ENCODE measurements at regions not wholly inside any gene's neighbourhood (a gene's known extent, or its start where the extent isn't known, plus 50 kb on each side); places are given as distances from the start of the nearest gene placed in this dataset.

DNA sequence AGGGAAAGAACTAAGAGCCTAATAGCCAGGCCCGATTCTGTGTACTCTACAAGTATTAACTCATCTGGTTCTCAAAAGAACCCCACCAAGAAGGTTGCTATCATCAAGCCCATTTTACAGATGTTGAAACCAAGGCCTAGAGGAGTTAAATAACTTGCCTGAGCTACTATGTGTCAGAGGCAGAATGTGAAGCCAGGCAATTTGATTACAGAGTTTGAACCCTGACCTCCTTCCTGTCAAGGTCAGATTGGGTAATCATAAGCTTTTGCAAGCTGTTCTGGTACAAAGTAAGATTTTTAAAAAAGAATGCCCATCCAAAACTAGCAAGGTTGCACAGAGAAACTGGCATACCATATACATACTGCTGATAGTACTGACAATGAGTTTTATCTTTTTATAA is 227.1 kb downstream of the HAUS1 start:
- FAIRE-seq (no peak), ATAC-seq (no peak), DNase-seq (ENCODE audit: extremely low read depth in 1 of 4, low spot score in 3 of 4) (no peak)
- H2AFZ ChIP-seq (ENCODE audit: low read depth, low read length) = no peak overlapping the region
- no peaks in the 10 kb centered on the region for H4K20me1 ChIP-seq (replicated peaks; ENCODE audit: control insufficient read depth, insufficient read depth, low read length)
- H3K9ac ChIP-seq (ENCODE audit: insufficient read depth in 1 of 2, low read depth in 2 of 2, low read length in 2 of 2) = no peak overlapping the region
- POLR2A ChIA-PET = no interaction called here
- H3K9me3 ChIP-seq (replicated peaks; ENCODE audit: control insufficient read depth, insufficient read depth, low read depth, low read length) = no peaks in the 10 kb centered on the region
- no peak overlapping the region for H3K4me3 ChIP-seq
- no peaks in the 10 kb centered on the region for H3K36me3 ChIP-seq (ENCODE audit: control insufficient read depth, insufficient read depth, low read length)
- no TSS peak for BruUV-seq (replicated peaks)
- H3K27ac ChIP-seq (ENCODE audit: extremely low read depth, low read depth, low read length) = no peak overlapping the region
- H3K4me1 ChIP-seq (replicated peaks in 1 of 2; ENCODE audit: control insufficient read depth in 2 of 2, insufficient read depth in 2 of 2, low read length in 2 of 2) = no peaks in the 10 kb centered on the region; a peak in 1 of 5 replicates
- 0% methylated on average over 1 of the region's 1 CpG for WGBS (ENCODE audit: insufficient coverage, low coverage, missing lambda C conversion rate)
- no peaks in the 10 kb centered on the region for H3K79me2 ChIP-seq (ENCODE audit: control insufficient read depth, insufficient read depth, low read length)
- in situ Hi-C loops (cut with MboI) = no loop called here
- no peak overlapping the region for H3K4me2 ChIP-seq (ENCODE audit: insufficient read depth, low read length)
- intact Hi-C loops (cut with micrococcal nuclease) = no loop called here
- H3K27me3 ChIP-seq (ENCODE audit: control insufficient read depth in 2 of 2, insufficient read depth in 2 of 2, low read length in 2 of 2) = peaks cover 0 to 25% of the 10 kb centered on the region in 2 experiments; a peak in 3 of 5 replicates
- no peaks in the 10 kb centered on the region for H3K9me1 ChIP-seq (ENCODE audit: control insufficient read depth, insufficient read depth, low read length)
- TF ChIP-seq RBM25 (IDR thresholded peaks at IDR 0.05; ENCODE audit: low read depth, low read length, severe bottlenecking) = peak; percentile 73
- TF ChIP-seq IFI16 (CRISPR knock-in tag; IDR thresholded peaks at IDR 0.05) = no peak
- TF ChIP-seq RBBP5 (IDR thresholded peaks at IDR 0.05; ENCODE audit: borderline replicate concordance, insufficient read depth, low read length, poor library complexity, severe bottlenecking) = no peak
- no peak for TF ChIP-seq RB1 (IDR thresholded peaks at IDR 0.05; ENCODE audit: low read depth)
- CTCF ChIA-PET (ENCODE audit: low intra/inter-chr PET ratio) = no interaction called here

DNA sequence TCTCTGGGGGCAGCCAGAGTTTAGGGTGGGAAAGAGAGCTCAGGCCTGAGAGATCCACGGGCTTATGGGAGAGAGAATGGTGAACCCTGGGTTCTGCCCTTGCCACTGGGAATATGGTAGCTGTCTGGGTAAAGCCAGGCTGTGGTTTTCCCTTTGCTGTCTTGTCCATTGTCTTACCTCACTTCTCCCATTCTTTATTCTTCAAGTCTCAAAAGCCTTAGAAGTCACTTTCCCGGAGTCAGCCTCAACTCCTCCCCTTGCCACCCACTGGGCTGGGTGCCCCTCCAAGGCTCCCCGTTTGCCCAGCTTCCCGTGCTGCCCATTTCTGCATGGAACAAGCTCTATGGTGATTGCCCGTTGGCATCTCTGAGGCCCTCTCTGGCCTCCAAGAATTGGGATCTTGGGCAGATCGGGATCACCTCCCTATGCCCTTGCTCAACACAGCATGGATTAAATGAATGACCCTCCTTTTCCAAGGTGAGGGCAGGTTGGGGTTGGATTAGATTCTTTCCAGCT is 228.2 kb downstream of the HAUS1 start:
- CTCF ChIA-PET (ENCODE audit: low intra/inter-chr PET ratio) = no interaction called here
- no peak for FAIRE-seq
- TF ChIP-seq SIX5 (IDR thresholded peaks at IDR 0.05; ENCODE audit: borderline replicate concordance in 1 of 2, insufficient read depth in 1 of 2, low read depth in 1 of 2, low read length in 2 of 2) (no peak), PRMT5 (CRISPR knock-in tag; IDR thresholded peaks at IDR 0.05) (no peak), ZNF764 (CRISPR knock-in tag; IDR thresholded peaks at IDR 0.05; ENCODE audit: low read depth) (no peak), NR2C2 (CRISPR knock-in tag; IDR thresholded peaks at IDR 0.05) (no peak), NR2C2 (tag; IDR thresholded peaks at IDR 0.05) (no peak)
- TF ChIP-seq, protein P1, sequence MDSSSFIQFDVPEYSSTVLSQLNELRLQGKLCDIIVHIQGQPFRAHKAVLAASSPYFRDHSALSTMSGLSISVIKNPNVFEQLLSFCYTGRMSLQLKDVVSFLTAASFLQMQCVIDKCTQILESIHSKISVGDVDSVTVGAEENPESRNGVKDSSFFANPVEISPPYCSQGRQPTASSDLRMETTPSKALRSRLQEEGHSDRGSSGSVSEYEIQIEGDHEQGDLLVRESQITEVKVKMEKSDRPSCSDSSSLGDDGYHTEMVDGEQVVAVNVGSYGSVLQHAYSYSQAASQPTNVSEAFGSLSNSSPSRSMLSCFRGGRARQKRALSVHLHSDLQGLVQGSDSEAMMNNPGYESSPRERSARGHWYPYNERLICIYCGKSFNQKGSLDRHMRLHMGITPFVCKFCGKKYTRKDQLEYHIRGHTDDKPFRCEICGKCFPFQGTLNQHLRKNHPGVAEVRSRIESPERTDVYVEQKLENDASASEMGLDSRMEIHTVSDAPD (CRISPR knock-in tag; IDR thresholded peaks at IDR 0.05) = no peak
- TF ChIP-seq, protein P2, sequence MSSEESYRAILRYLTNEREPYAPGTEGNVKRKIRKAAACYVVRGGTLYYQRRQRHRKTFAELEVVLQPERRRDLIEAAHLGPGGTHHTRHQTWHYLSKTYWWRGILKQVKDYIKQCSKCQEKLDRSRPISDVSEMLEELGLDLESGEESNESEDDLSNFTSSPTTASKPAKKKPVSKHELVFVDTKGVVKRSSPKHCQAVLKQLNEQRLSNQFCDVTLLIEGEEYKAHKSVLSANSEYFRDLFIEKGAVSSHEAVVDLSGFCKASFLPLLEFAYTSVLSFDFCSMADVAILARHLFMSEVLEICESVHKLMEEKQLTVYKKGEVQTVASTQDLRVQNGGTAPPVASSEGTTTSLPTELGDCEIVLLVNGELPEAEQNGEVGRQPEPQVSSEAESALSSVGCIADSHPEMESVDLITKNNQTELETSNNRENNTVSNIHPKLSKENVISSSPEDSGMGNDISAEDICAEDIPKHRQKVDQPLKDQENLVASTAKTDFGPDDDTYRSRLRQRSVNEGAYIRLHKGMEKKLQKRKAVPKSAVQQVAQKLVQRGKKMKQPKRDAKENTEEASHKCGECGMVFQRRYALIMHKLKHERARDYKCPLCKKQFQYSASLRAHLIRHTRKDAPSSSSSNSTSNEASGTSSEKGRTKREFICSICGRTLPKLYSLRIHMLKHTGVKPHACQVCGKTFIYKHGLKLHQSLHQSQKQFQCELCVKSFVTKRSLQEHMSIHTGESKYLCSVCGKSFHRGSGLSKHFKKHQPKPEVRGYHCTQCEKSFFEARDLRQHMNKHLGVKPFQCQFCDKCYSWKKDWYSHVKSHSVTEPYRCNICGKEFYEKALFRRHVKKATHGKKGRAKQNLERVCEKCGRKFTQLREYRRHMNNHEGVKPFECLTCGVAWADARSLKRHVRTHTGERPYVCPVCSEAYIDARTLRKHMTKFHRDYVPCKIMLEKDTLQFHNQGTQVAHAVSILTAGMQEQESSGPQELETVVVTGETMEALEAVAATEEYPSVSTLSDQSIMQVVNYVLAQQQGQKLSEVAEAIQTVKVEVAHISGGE (CRISPR knock-in tag; IDR thresholded peaks at IDR 0.05) = no peak

More for the DNA sequence above, 228.2 kb downstream of the HAUS1 start:
- Histone ChIP-seq H3K9me3 (replicated peaks; ENCODE audit: control insufficient read depth, insufficient read depth, low read depth, low read length) (no peaks in the 10 kb centered on the region), H3K9me1 (ENCODE audit: control insufficient read depth, insufficient read depth, low read length) (no peaks in the 10 kb centered on the region), H3K4me1 (replicated peaks in 1 of 2; ENCODE audit: control insufficient read depth in 2 of 2, insufficient read depth in 2 of 2, low read length in 2 of 2) (no peaks in the 10 kb centered on the region; a peak in 1 of 5 replicates), H3K27me3 (ENCODE audit: control insufficient read depth in 2 of 2, insufficient read depth in 2 of 2, low read length in 2 of 2) (peaks cover 3 to 25% of the 10 kb centered on the region in 2 experiments; a peak in 4 of 5 replicates), H3K9ac (ENCODE audit: insufficient read depth in 1 of 2, low read depth in 2 of 2, low read length in 2 of 2) (no peak overlapping the region), H3K79me2 (ENCODE audit: control insufficient read depth, insufficient read depth, low read length) (no peaks in the 10 kb centered on the region), H3K36me3 (ENCODE audit: control insufficient read depth, insufficient read depth, low read length) (no peaks in the 10 kb centered on the region), H3K27ac (ENCODE audit: extremely low read depth, low read depth, low read length) (no peak overlapping the region), H3K4me2 (ENCODE audit: insufficient read depth, low read length) (no peak overlapping the region), H2AFZ (ENCODE audit: low read depth, low read length) (no peak overlapping the region), H3K4me3 (no peak overlapping the region), H4K20me1 (replicated peaks; ENCODE audit: control insufficient read depth, insufficient read depth, low read length) (no peaks in the 10 kb centered on the region)
- 2% methylated on average over 4 of the region's 6 CpGs for WGBS (ENCODE audit: insufficient coverage, low coverage, missing lambda C conversion rate)
- ATAC-seq = no peak
- POLR2A ChIA-PET = no interaction called here
- in situ Hi-C loops (cut with MboI) (no loop called here), intact Hi-C loops (cut with micrococcal nuclease) (no loop called here)
- BruUV-seq (replicated peaks) = no TSS peak
- no peak for DNase-seq (ENCODE audit: extremely low read depth in 1 of 4, low spot score in 3 of 4)
